ENCODE measurements at regions not wholly inside any gene's neighbourhood (a gene's known extent, or its start where the extent isn't known, plus 50 kb on each side); places are given as distances from the start of the nearest gene placed in this dataset.

GRCh38 chr10:20972925-20973324 is 75.8 kb upstream of the NEBL start:
- TF ChIP-seq CTCF (IDR thresholded peaks at IDR 0.05 in 8 of 11, conservative IDR thresholded peaks at IDR 0.05 in 3 of 11), result no peak
- no peak for TF ChIP-seq POLR2A (IDR thresholded peaks at IDR 0.05)
